H9 (cell line): ENCODE measurements at regions not wholly inside any gene's neighbourhood (a gene's known extent, or its start where the extent isn't known, plus 50 kb on each side); places are given as distances from the start of the nearest gene placed in this dataset.

Source experiments
- DNase-seq: peaks from one replicate; pipeline ENCODE4 v3.0.0-alpha.2; 2017
- H2AFZ ChIP-seq: one replicate; pipeline ENCODE4 v1.6.1; 2013; ENCODE audit warnings: mild to moderate bottlenecking, low read length, control low read depth, moderate library complexity
- H2AK5ac ChIP-seq: 2 replicates; pipeline ENCODE4 v1.6.1; 2013; ENCODE audit warnings: low read length, control low read depth, mixed read lengths; ENCODE audit not compliant: insufficient read length
- H2BK120ac ChIP-seq: one replicate; pipeline ENCODE4 v1.6.1; 2013; ENCODE audit warnings: low read depth, mild to moderate bottlenecking, low read length, control low read depth, inconsistent platforms; ENCODE audit not compliant: poor library complexity, severe bottlenecking
- H2BK12ac ChIP-seq: 2 replicates; pipeline ENCODE4 v1.6.1; 2013; ENCODE audit warnings: low read length, control low read depth, mixed read lengths, low read depth; ENCODE audit not compliant: insufficient read length
- H2BK15ac ChIP-seq: 2 replicates; pipeline ENCODE4 v1.6.1; 2013; ENCODE audit warnings: low read depth, low read length, control low read depth
- H2BK20ac ChIP-seq: one replicate; pipeline ENCODE4 v1.6.1; 2013; ENCODE audit warnings: low read depth, mild to moderate bottlenecking, low read length, control low read depth, inconsistent platforms; ENCODE audit not compliant: poor library complexity, severe bottlenecking
- H2BK5ac ChIP-seq: 2 replicates; pipeline ENCODE4 v1.6.1; 2013; ENCODE audit warnings: low read length, control low read depth, mixed read lengths; ENCODE audit not compliant: insufficient read length
- H3K14ac ChIP-seq: 2 replicates; pipeline ENCODE4 v1.6.1; 2013; ENCODE audit warnings: low read length, control low read depth; ENCODE audit not compliant: insufficient read depth
- H3K18ac ChIP-seq: 2 replicates; pipeline ENCODE4 v1.6.1; 2013; ENCODE audit warnings: low read depth, mild to moderate bottlenecking, mixed read lengths, low read length, control low read depth; ENCODE audit not compliant: insufficient read length
- H3K23ac ChIP-seq: 2 replicates; pipeline ENCODE4 v1.6.1; 2013; ENCODE audit warnings: low read length, control low read depth, mixed read lengths, low read depth; ENCODE audit not compliant: insufficient read length
- H3K23me2 ChIP-seq: 2 replicates; pipeline ENCODE4 v1.6.1; 2013; ENCODE audit warnings: low read depth, mild to moderate bottlenecking, mixed read lengths, low read length, control low read depth; ENCODE audit not compliant: insufficient read length, poor library complexity, severe bottlenecking
- H3K27ac ChIP-seq: 2 replicates; pipeline ENCODE4 v1.5.1; 2013; ENCODE audit warnings: low read length, control low read depth, mixed read lengths, low read depth; ENCODE audit not compliant: insufficient read length
- H3K27me3 ChIP-seq: 2 replicates; pipeline ENCODE4 v1.6.1; 2013; ENCODE audit warnings: low read length, control low read depth, inconsistent platforms; ENCODE audit not compliant: insufficient read depth
- H3K4ac ChIP-seq: 2 replicates; pipeline ENCODE4 v1.6.1; 2013; ENCODE audit warnings: low read depth, mild to moderate bottlenecking, control low read depth, inconsistent platforms, low read length, moderate library complexity
- H3K4me1 ChIP-seq: 2 replicates; pipeline ENCODE4 v1.6.1; 2013; ENCODE audit warnings: low read length, control low read depth, inconsistent platforms; ENCODE audit not compliant: insufficient read depth
- H3K4me2 ChIP-seq: 2 replicates; pipeline ENCODE4 v1.6.1; 2013; ENCODE audit warnings: low read length, control low read depth, mixed read lengths; ENCODE audit not compliant: insufficient read length, insufficient read depth
- H3K56ac ChIP-seq: 2 replicates; pipeline ENCODE4 v1.6.1; 2013; ENCODE audit warnings: low read depth, mild to moderate bottlenecking, mixed read lengths, low read length, control low read depth; ENCODE audit not compliant: insufficient read length
- H3K79me1 ChIP-seq: 2 replicates; pipeline ENCODE4 v1.6.1; 2013; ENCODE audit warnings: low read depth, mild to moderate bottlenecking, moderate library complexity, low read length, control low read depth, inconsistent platforms; ENCODE audit not compliant: insufficient read depth, poor library complexity, severe bottlenecking
- H3K79me2 ChIP-seq: 2 replicates; pipeline ENCODE4 v1.6.1; 2013; ENCODE audit warnings: low read length, control low read depth, inconsistent platforms; ENCODE audit not compliant: insufficient read depth
- H3K9ac ChIP-seq: 2 replicates; pipeline ENCODE4 v1.6.1; 2013; ENCODE audit warnings: low read length, control low read depth, mixed read lengths; ENCODE audit not compliant: insufficient read length; ENCODE audit errors: extremely low read depth
- H3K9me3 ChIP-seq: one replicate; pipeline ENCODE4 v1.6.1; 2013; ENCODE audit warnings: low read depth, low read length, inconsistent platforms; ENCODE audit not compliant: control insufficient read depth
- H3T11ph ChIP-seq: one replicate; pipeline ENCODE4 v1.6.1; 2013; ENCODE audit warnings: mild to moderate bottlenecking, low read length, control low read depth, inconsistent platforms
- H4K20me1 ChIP-seq: one replicate; pipeline ENCODE4 v1.6.1; 2013; ENCODE audit not compliant: control insufficient read depth, insufficient read length, insufficient read depth
- H4K5ac ChIP-seq: 2 replicates; pipeline ENCODE4 v1.6.1; 2013; ENCODE audit warnings: low read depth, mild to moderate bottlenecking, mixed read lengths, low read length, control low read depth; ENCODE audit not compliant: insufficient read length
- H4K8ac ChIP-seq: replicated peaks from 2 replicates; pipeline ENCODE4 v1.6.1; 2013; ENCODE audit warnings: low read length, control low read depth, mixed read lengths, low read depth; ENCODE audit not compliant: insufficient read length
- H4K91ac ChIP-seq: 2 replicates; pipeline ENCODE4 v1.6.1; 2013; ENCODE audit warnings: low read depth, mild to moderate bottlenecking, moderate library complexity, mixed read lengths, low read length, control low read depth; ENCODE audit not compliant: insufficient read length
- H3K27ac Mint-ChIP-seq, 3 experiments: 2 replicates in 2 of 3; 3 replicates in 1 of 3; pipeline ENCODE4 v1.8.0; 2020 to 2021; ENCODE audit warnings: mixed read lengths in 3 of 3, mild to moderate bottlenecking in 1 of 3, moderate library complexity in 1 of 3
- H3K27me3 Mint-ChIP-seq: 2 replicates; pipeline ENCODE4 v1.8.0; 2021; ENCODE audit warnings: low read depth, mild to moderate bottlenecking, moderate library complexity, mixed read lengths
- H3K36me3 Mint-ChIP-seq, 3 experiments: 2 replicates in 2 of 3; 3 replicates in 1 of 3; pipeline ENCODE4 v1.8.0; 2020 to 2021; ENCODE audit warnings: low read depth in 3 of 3, mixed read lengths in 3 of 3; ENCODE audit not compliant: insufficient read depth in 1 of 3
- H3K4me1 Mint-ChIP-seq, 2 experiments: 2 replicates each; pipeline ENCODE4 v1.8.0; 2020; ENCODE audit warnings: mixed read lengths in 2 of 2
- H3K4me3 Mint-ChIP-seq, 2 experiments: 2 replicates in 1 of 2; 3 replicates in 1 of 2; pipeline ENCODE4 v1.8.0; 2020 to 2021; ENCODE audit warnings: mild to moderate bottlenecking in 2 of 2, mixed read lengths in 2 of 2, moderate library complexity in 1 of 2
- H3K9me3 Mint-ChIP-seq, 2 experiments: 2 replicates in 1 of 2; 3 replicates in 1 of 2; pipeline ENCODE4 v1.8.0; 2020; ENCODE audit warnings: mild to moderate bottlenecking in 2 of 2, mixed read lengths in 2 of 2, moderate library complexity in 1 of 2
- WGBS: extraction: QIAGEN DNeasy Blood & Tissue Kit; methylation state at CpG from one replicate; pipeline ENCODE4 v1.1.7; 2013; ENCODE audit warnings: missing lambda C conversion rate, low lambda C conversion rate, mixed read lengths; ENCODE audit not compliant: insufficient read length; ENCODE audit errors: extremely low coverage; 5-methylcytosine and 5-hydroxymethylcytosine counted together
- TF ChIP-seq, protein P1 (sequence below): fragments of 200-600 bp; sonication (generic); conservative IDR thresholded peaks from 3 replicates; pipeline ENCODE4 v1.8.0; 2021; ENCODE audit warnings: antibody characterized with exemption, mild to moderate bottlenecking

DNA sequence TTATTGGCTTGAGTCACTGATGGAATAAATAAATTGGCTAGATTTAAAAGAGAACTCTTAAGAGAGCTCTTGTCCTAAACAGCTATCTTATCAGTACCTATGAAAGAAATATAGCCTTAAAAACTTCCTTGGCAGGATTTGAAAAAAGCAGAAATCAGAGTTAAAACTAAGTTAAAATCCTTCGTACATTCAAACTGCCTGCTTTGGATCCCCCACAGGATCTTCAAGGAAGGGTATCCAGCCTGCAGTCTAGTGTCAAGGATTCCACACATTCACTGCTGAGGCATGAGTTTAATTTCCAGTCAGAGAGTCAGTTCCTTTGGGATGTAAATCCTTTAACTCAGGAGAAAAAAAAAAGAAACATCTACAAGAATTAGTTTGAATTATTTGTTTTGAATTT, 242.9 kb upstream of the UBASH3B start:
- H3K14ac ChIP-seq = no peak overlapping the region
- H2BK120ac ChIP-seq = no peak overlapping the region
- H3K27me3 ChIP-seq = no peaks in the 10 kb centered on the region
- Mint-ChIP-seq H3K4me1 (peaks cover 26 to 33% of the 10 kb centered on the region in 2 experiments), H3K9me3 (peaks cover 8 to 17% of the 10 kb centered on the region in 2 experiments; a peak in 4 of 5 replicates), H3K36me3 (peaks cover 5 to 12% (median 9%) of the 10 kb centered on the region in 3 experiments; a peak in 5 of 7 replicates), H3K4me3 (no peak overlapping the region), H3K27ac (0 out of 7 replicates have a peak overlapping the region, but pooled peaks of 1 of the 3 experiments have one; percentile 18), H3K27me3 (no peaks in the 10 kb centered on the region)
- no peak overlapping the region for H4K91ac ChIP-seq
- no peak overlapping the region for H2BK12ac ChIP-seq
- H3K9ac ChIP-seq = no peak overlapping the region
- peaks cover 5% of the 10 kb centered on the region for H3K9me3 ChIP-seq
- TF ChIP-seq, protein P1, sequence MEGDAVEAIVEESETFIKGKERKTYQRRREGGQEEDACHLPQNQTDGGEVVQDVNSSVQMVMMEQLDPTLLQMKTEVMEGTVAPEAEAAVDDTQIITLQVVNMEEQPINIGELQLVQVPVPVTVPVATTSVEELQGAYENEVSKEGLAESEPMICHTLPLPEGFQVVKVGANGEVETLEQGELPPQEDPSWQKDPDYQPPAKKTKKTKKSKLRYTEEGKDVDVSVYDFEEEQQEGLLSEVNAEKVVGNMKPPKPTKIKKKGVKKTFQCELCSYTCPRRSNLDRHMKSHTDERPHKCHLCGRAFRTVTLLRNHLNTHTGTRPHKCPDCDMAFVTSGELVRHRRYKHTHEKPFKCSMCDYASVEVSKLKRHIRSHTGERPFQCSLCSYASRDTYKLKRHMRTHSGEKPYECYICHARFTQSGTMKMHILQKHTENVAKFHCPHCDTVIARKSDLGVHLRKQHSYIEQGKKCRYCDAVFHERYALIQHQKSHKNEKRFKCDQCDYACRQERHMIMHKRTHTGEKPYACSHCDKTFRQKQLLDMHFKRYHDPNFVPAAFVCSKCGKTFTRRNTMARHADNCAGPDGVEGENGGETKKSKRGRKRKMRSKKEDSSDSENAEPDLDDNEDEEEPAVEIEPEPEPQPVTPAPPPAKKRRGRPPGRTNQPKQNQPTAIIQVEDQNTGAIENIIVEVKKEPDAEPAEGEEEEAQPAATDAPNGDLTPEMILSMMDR = no peak
- H2BK20ac ChIP-seq = no peak overlapping the region
- no peak overlapping the region for H4K8ac ChIP-seq
- H3K56ac ChIP-seq = no peak overlapping the region
- H3K18ac ChIP-seq = no peak overlapping the region
- H3K23ac ChIP-seq = no peak overlapping the region
- no peaks in the 10 kb centered on the region for H4K20me1 ChIP-seq
- no peak overlapping the region for H3T11ph ChIP-seq
- H3K23me2 ChIP-seq = no peaks in the 10 kb centered on the region
- no peaks in the 10 kb centered on the region for H3K79me1 ChIP-seq
- H4K5ac ChIP-seq = no peak overlapping the region
- H2BK15ac ChIP-seq = no peak overlapping the region
- no peak overlapping the region for H3K4ac ChIP-seq
- H3K79me2 ChIP-seq = no peaks in the 10 kb centered on the region
- H3K4me2 ChIP-seq = no peak overlapping the region
- no peak overlapping the region for H2AFZ ChIP-seq
- WGBS = no CpG with 5 or more reads among the region's 1 CpG
- no peak overlapping the region for H2AK5ac ChIP-seq
- H3K4me1 ChIP-seq = peaks cover 5% of the 10 kb centered on the region; the same call in 1 of the 2 replicates
- H3K27ac ChIP-seq = no peak overlapping the region
- H2BK5ac ChIP-seq = no peak overlapping the region
- no peak for DNase-seq
